ENCODE measurements at regions not wholly inside any gene's neighbourhood (a gene's known extent, or its start where the extent isn't known, plus 50 kb on each side); places are given as distances from the start of the nearest gene placed in this dataset.

GRCh38 chr13:62678039-62678438 lies 1262.4 kb upstream of the PCDH20 start:
- no peak for TF ChIP-seq CTCF (IDR thresholded peaks at IDR 0.05; ENCODE audit: insufficient read depth, low read length, missing control alignments)
- no peak overlapping the region for H3K4me3 ChIP-seq (ENCODE audit: low read depth, low read length)
- DNase-seq (ENCODE audit: low read depth, low spot score): no peak
- CTCF ChIA-PET: no interaction called here
- POLR2A ChIA-PET: no interaction called here

- ChIA-PET POLR2A (no interaction called here), CTCF (no interaction called here)
- no peak for DNase-seq (ENCODE audit: low read depth, low spot score)
- no peak for TF ChIP-seq CTCF (IDR thresholded peaks at IDR 0.05; ENCODE audit: insufficient read depth, low read length, missing control alignments)
- H3K4me3 ChIP-seq (ENCODE audit: low read depth, low read length): no peak overlapping the region
Observed at GRCh38 chr13:62663767-62664166, 1248.1 kb upstream of the PCDH20 start.

GRCh38 chr13:62659365-62659764 lies 1243.7 kb upstream of the PCDH20 start:
- DNase-seq (ENCODE audit: low read depth, low spot score): no peak
- CTCF ChIA-PET: no interaction called here
- POLR2A ChIA-PET: no interaction called here
- no peak for TF ChIP-seq CTCF (IDR thresholded peaks at IDR 0.05; ENCODE audit: insufficient read depth, low read length, missing control alignments)
- H3K4me3 ChIP-seq (ENCODE audit: low read depth, low read length): no peak overlapping the region

GRCh38 chr13:62653371-62653770 lies 1237.7 kb upstream of the PCDH20 start:
- DNase-seq (ENCODE audit: low read depth, low spot score): no peak
- ChIA-PET POLR2A (no interaction called here), CTCF (no interaction called here)
- no peak for TF ChIP-seq CTCF (IDR thresholded peaks at IDR 0.05; ENCODE audit: insufficient read depth, low read length, missing control alignments)
- no peak overlapping the region for H3K4me3 ChIP-seq (ENCODE audit: low read depth, low read length)

GRCh38 chr13:62643799-62644524 lies 1228.3 kb upstream of the PCDH20 start:
- ChIA-PET CTCF (no interaction called here), POLR2A (no interaction called here)
- no peak overlapping the region for H3K4me3 ChIP-seq (ENCODE audit: low read depth, low read length)

GRCh38 chr13:62643007-62643483 lies 1227.4 kb upstream of the PCDH20 start:
- no peak for DNase-seq (ENCODE audit: low read depth, low spot score)
- no peak overlapping the region for H3K4me3 ChIP-seq (ENCODE audit: low read depth, low read length)
- ChIA-PET CTCF (no interaction called here), POLR2A (no interaction called here)
- TF ChIP-seq CTCF (IDR thresholded peaks at IDR 0.05; ENCODE audit: insufficient read depth, low read length, missing control alignments): no peak

More at GRCh38 chr13:62643799-62644524, 1228.3 kb upstream of the PCDH20 start:
- no peak for DNase-seq (ENCODE audit: low read depth, low spot score)
- TF ChIP-seq CTCF (IDR thresholded peaks at IDR 0.05; ENCODE audit: insufficient read depth, low read length, missing control alignments): no peak
